ENCODE measurements at regions not wholly inside any gene's neighbourhood (a gene's known extent, or its start where the extent isn't known, plus 50 kb on each side); places are given as distances from the start of the nearest gene placed in this dataset.
A peak's percentile ranks its signal among the peaks of the same experiment; 100 is the strongest.

- ATAC-seq: no peak
- H3K27ac ChIP-seq: no peak overlapping the region
- TF ChIP-seq CTCF (IDR thresholded peaks at IDR 0.05) (no peak), POLR2A (IDR thresholded peaks at IDR 0.05) (no peak)
- 83 to 97% methylated on average over 5 of the region's 5 CpGs for WGBS, 2 donors
- no peaks in the 10 kb centered on the region for H3K36me3 ChIP-seq (replicated peaks in 1 of 2; ENCODE audit: insufficient read depth in 1 of 2, low read depth in 2 of 2)
- intact Hi-C loops (cut with DNase I): no loop called here
- no peak for DNase-seq
- H3K4me3 ChIP-seq: no peak overlapping the region
- no peaks in the 10 kb centered on the region for H3K9me3 ChIP-seq
- no peaks in the 10 kb centered on the region for H3K4me1 ChIP-seq
- H3K27me3 ChIP-seq: no peaks in the 10 kb centered on the region
Measured at GRCh38 chr13:58134525-58134924, 503.0 kb downstream of the PCDH17 start.

GRCh38 chr13:58142952-58143351 lies 511.4 kb downstream of the PCDH17 start:
- ATAC-seq (no peak), DNase-seq (no peak)
- Histone ChIP-seq H3K4me3 (no peak overlapping the region), H3K36me3 (replicated peaks in 1 of 2; ENCODE audit: insufficient read depth in 1 of 2, low read depth in 2 of 2) (no peaks in the 10 kb centered on the region), H3K27ac (no peak overlapping the region), H3K4me1 (no peaks in the 10 kb centered on the region), H3K27me3 (no peaks in the 10 kb centered on the region), H3K9me3 (no peaks in the 10 kb centered on the region)
- 82 to 86% methylated on average over 1 of the region's 1 CpG for WGBS, 2 donors
- no peak for TF ChIP-seq POLR2A (IDR thresholded peaks at IDR 0.05)
- TF ChIP-seq CTCF (IDR thresholded peaks at IDR 0.05): no peak
- intact Hi-C loops (cut with DNase I): no loop called here

GRCh38 chr13:58144616-58145015 lies 513.1 kb downstream of the PCDH17 start:
- Histone ChIP-seq H3K9me3 (no peaks in the 10 kb centered on the region), H3K27ac (no peak overlapping the region), H3K36me3 (replicated peaks in 1 of 2; ENCODE audit: insufficient read depth in 1 of 2, low read depth in 2 of 2) (no peaks in the 10 kb centered on the region), H3K4me1 (no peaks in the 10 kb centered on the region), H3K27me3 (no peaks in the 10 kb centered on the region), H3K4me3 (no peak overlapping the region)
- DNase-seq: no peak
- no peak for ATAC-seq
- WGBS, 2 donors: 82% methylated on average over 12 of the region's 12 CpGs
- TF ChIP-seq POLR2A (IDR thresholded peaks at IDR 0.05) (no peak), CTCF (IDR thresholded peaks at IDR 0.05) (no peak)
- intact Hi-C loops (cut with DNase I): no loop called here

- no peaks in the 10 kb centered on the region for H3K27me3 ChIP-seq
- 61 to 62% methylated on average over 2 of the region's 2 CpGs for WGBS, 2 donors
- H3K9me3 ChIP-seq: no peaks in the 10 kb centered on the region
- H3K4me1 ChIP-seq: no peaks in the 10 kb centered on the region
- no peak overlapping the region for H3K27ac ChIP-seq
- DNase-seq: peak in 1 of 4 donors; percentile 3
- H3K4me3 ChIP-seq: no peak overlapping the region
- TF ChIP-seq CTCF (IDR thresholded peaks at IDR 0.05): no peak
- ATAC-seq: peak; percentile 21
- intact Hi-C loops (cut with DNase I): no loop called here
- no peaks in the 10 kb centered on the region for H3K36me3 ChIP-seq (replicated peaks in 1 of 2; ENCODE audit: insufficient read depth in 1 of 2, low read depth in 2 of 2)
Measured at GRCh38 chr13:58151452-58151851, 519.9 kb downstream of the PCDH17 start.

- ATAC-seq: no peak
- TF ChIP-seq POLR2A (IDR thresholded peaks at IDR 0.05): no peak
Measured at GRCh38 chr13:58160980-58161379, 529.4 kb downstream of the PCDH17 start.

More at GRCh38 chr13:58160980-58161379, 529.4 kb downstream of the PCDH17 start:
- no peaks in the 10 kb centered on the region for H3K4me1 ChIP-seq
- H3K36me3 ChIP-seq (replicated peaks in 1 of 2; ENCODE audit: insufficient read depth in 1 of 2, low read depth in 2 of 2): no peaks in the 10 kb centered on the region
- H3K4me3 ChIP-seq: no peak overlapping the region
- no peak overlapping the region for H3K27ac ChIP-seq
- H3K9me3 ChIP-seq: no peaks in the 10 kb centered on the region
- intact Hi-C loops (cut with DNase I): no loop called here
- H3K27me3 ChIP-seq: no peaks in the 10 kb centered on the region
- no peak for DNase-seq
